VCaP (cell line): ENCODE measurements at regions not wholly inside any gene's neighbourhood (a gene's known extent, or its start where the extent isn't known, plus 50 kb on each side); places are given as distances from the start of the nearest gene placed in this dataset.

Experiments used
- H3K27ac ChIP-seq: fragments of 450-650 bp; 2 replicates; pipeline ENCODE4 v1.5.1; 2017
- TF ChIP-seq, protein P1 (sequence below): fragments of 450-650 bp; conservative IDR thresholded peaks from 2 replicates; pipeline ENCODE4 v1.5.1; 2017; ENCODE audit warnings: mild to moderate bottlenecking, moderate library complexity

DNA sequence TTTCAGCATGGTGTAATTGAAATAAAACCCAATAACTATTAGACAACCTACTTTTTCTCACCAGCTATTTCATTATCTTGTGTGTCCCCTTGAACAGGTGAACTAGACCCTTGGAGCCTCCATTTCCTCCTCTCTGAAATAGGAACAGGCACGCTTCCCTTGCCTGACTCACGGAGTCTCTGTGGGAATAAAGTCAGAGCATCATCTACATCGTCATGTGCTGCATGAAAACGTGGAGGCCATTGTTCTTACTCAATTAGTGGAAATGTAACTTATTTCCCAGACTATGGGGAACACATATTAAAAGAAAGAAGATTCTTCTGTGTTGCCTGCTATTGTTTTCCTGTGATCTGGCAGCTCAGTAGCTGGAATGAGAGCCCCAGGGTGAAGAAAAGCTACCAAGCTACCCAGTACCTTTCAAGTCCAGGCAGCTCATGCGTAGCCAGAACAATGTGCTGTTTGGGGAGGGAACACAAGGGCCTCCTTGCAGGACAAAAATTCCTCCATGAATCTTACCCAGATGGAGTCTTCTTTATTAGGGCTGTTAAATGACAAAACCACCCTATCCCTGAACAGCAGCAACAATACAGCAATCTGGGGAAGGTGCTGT is 59.8 kb downstream of the SOX11 start:
- H3K27ac ChIP-seq = no peak overlapping the region
- TF ChIP-seq, protein P1, sequence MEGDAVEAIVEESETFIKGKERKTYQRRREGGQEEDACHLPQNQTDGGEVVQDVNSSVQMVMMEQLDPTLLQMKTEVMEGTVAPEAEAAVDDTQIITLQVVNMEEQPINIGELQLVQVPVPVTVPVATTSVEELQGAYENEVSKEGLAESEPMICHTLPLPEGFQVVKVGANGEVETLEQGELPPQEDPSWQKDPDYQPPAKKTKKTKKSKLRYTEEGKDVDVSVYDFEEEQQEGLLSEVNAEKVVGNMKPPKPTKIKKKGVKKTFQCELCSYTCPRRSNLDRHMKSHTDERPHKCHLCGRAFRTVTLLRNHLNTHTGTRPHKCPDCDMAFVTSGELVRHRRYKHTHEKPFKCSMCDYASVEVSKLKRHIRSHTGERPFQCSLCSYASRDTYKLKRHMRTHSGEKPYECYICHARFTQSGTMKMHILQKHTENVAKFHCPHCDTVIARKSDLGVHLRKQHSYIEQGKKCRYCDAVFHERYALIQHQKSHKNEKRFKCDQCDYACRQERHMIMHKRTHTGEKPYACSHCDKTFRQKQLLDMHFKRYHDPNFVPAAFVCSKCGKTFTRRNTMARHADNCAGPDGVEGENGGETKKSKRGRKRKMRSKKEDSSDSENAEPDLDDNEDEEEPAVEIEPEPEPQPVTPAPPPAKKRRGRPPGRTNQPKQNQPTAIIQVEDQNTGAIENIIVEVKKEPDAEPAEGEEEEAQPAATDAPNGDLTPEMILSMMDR = no peak

DNA sequence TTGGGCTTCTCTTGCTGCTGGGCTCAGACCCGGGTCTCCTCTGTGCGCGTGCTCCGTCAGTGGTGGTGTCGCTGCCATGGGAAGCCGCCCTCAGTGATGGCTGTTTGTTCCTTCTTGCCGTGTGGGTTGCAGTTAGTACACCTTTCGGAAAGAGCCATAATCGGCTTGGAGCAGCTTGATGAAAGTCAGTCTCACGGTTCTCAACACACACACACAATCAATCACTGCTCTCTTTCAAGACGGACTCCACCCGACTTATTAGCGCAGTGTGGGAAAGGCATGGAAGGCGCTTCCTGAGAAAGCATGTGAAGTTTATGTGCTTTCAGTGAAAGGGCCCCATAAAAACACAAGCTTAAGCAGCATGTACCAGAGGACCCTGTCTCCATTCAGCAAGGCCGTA is 64.1 kb downstream of the SOX11 start:
- TF ChIP-seq, protein P1 = no peak
- peak overlapping the region; percentile 71 for H3K27ac ChIP-seq

DNA sequence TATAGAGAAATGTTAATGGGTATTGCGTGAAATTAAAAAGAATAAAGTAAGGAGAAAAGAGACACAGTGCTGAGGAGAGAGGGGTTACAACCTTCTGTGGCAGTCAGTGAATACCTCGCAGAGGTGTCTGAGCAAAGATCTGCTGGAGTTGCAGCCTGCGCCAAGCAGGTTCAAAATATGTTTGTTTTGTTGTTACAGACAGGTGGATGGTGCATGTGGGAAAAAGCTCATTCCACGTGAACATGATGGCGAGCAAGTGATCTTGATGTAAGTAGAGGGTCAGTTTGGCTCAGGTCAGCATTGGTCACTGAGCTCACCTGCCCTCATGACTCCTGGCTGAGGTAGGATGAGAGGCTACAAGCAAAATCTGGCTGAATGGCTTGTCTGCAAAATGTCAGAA is 66.2 kb downstream of the SOX11 start:
- H3K27ac ChIP-seq = no peak overlapping the region
- TF ChIP-seq, protein P1 = no peak

DNA sequence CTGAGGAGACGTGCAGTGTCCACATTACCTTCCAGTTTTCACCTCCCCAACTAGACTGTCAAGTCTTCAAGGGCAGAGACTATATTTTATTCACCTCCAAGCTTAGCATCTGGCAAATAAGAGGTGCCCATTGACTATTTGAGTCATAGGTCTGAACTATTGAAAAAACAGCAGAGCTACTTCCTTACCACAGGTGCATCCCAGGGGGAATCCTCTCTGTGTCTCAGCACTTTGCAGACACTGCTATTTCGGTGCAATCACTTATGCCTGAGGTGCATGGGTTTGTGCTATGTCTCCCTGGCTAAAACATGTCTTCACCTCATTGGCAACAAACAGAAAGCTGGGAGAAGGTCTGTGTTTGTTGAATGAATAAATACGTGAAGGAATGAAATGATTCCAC is 67.8 kb downstream of the SOX11 start:
- H3K27ac ChIP-seq = no peak overlapping the region
- TF ChIP-seq, protein P1 = no peak

DNA sequence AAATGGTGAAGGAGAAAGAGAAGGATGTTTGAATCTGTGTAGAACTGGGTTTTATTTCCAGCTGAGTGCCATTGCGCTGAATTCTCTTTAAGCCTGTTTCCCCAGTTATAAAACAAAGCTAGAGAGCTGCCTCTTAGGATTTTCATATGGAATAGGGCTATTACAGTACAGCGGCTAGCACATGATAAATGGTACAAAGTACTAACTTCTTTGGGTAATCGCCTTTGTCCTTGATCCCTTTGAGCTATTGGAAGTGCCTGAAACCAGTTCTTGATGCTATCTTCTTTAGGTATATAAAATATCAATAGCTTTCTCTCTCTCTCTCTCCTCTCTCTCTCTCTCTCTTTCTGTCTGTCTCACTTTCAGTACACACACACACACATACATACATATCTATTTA is 71.3 kb downstream of the SOX11 start:
- H3K27ac ChIP-seq = no peak overlapping the region
- TF ChIP-seq, protein P1 = no peak

DNA sequence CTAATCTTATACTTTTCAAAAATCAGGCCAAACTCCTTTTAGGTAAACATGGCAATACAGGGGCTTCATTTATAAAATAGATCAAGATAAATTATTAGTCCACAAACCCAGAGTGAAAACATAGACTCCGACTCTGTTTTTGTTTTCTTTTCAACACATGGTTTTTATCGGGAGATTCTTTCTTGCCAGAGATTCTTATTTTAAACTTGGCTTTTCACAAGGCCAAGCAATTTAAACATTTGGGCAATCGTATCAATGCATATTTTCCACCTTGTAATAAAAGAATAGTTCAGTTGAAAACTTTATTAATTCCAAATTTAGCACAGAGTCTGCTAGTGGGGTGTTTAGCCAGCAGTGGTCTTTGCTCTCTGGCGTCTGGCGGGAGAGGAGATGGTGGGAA is 71.9 kb downstream of the SOX11 start:
- TF ChIP-seq, protein P1 = no peak
- H3K27ac ChIP-seq = no peak overlapping the region

DNA sequence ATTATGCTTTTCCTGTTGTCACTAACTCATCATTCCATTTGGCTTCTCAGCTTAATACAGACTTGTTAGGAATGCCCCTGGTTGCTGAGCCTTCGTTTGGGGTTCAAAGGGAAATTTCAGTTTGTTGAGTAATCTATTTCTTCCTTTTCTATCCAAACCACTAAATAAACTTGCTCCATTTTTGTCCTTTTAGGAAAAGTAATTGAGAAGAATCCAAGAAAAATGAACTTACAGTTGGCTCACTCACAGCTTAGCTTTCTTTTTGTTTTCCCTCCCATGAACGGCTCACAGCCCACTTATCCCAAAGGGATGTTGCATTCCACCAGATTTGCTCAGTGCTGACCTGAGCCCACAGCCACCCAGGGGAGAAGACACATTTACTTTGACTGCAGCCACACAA is 73.9 kb downstream of the SOX11 start:
- TF ChIP-seq, protein P1 = no peak
- no peak overlapping the region for H3K27ac ChIP-seq
